CD8-positive, alpha-beta memory T cell (primary cell): ENCODE measurements at regions not wholly inside any gene's neighbourhood (a gene's known extent, or its start where the extent isn't known, plus 50 kb on each side); places are given as distances from the start of the nearest gene placed in this dataset.

Experiments
- CTCF ChIA-PET: fragments of 350-600 bp; sonication (Branson Sonifier 250); formaldehyde crosslinking; loops from one replicate; lab custom pipeline; 2021; ENCODE audit warnings: antibody characterized with exemption; lab: Charles Lee
- POLR2A ChIA-PET: fragments of 350-600 bp; sonication (Branson Sonifier 250); formaldehyde crosslinking; loops from one replicate; lab custom pipeline; 2021; ENCODE audit warnings: antibody characterized with exemption; lab: Charles Lee
- DNase-seq, 5 donors: peaks; one replicate each; pipeline versions ENCODE4 v3.0.0 to v3.0.0-alpha.2; 2020 to 2022; ENCODE audit warnings: mixed read lengths in 1 of 5
- H3K27ac ChIP-seq: one replicate; pipeline ENCODE4 v1.7.0; 2013; ENCODE audit warnings: low read depth, mild to moderate bottlenecking, low read length, moderate library complexity
- H3K27me3 ChIP-seq: 2 replicates; pipeline ENCODE4 v1.7.0; 2013; ENCODE audit warnings: low read length, mild to moderate bottlenecking; ENCODE audit not compliant: insufficient read depth, poor library complexity, severe bottlenecking
- H3K36me3 ChIP-seq: 2 replicates; pipeline ENCODE4 v1.7.0; 2013; ENCODE audit warnings: mild to moderate bottlenecking, low read length, moderate library complexity; ENCODE audit not compliant: insufficient read depth
- H3K4me1 ChIP-seq: 2 replicates; pipeline ENCODE4 v1.7.0; 2013; ENCODE audit warnings: mild to moderate bottlenecking, low read length, moderate library complexity; ENCODE audit not compliant: insufficient read depth
- H3K4me3 ChIP-seq: 2 replicates; pipeline ENCODE4 v1.7.0; 2013; ENCODE audit warnings: mild to moderate bottlenecking, low read length
- H3K9me3 ChIP-seq: 2 replicates; pipeline ENCODE4 v1.7.0; 2013; ENCODE audit warnings: mild to moderate bottlenecking, low read length
- H3K27ac Mint-ChIP-seq, 8 donors: one replicate each; pipeline ENCODE4 v1.8.0; 2020 to 2021; ENCODE audit warnings: mixed read lengths in 8 of 8, mild to moderate bottlenecking in 6 of 8, inconsistent platforms in 3 of 8, moderate library complexity in 3 of 8
- H3K27me3 Mint-ChIP-seq, 2 donors: one replicate each; pipeline ENCODE4 v1.8.0; 2020 to 2021; ENCODE audit warnings: mixed read lengths in 2 of 2, mild to moderate bottlenecking in 1 of 2, moderate library complexity in 1 of 2
- H3K36me3 Mint-ChIP-seq, 3 donors: one replicate each; pipeline ENCODE4 v1.8.0; 2020 to 2021; ENCODE audit warnings: mixed read lengths in 3 of 3, inconsistent platforms in 1 of 3, mild to moderate bottlenecking in 1 of 3
- H3K4me1 Mint-ChIP-seq, 3 donors: one replicate each; pipeline ENCODE4 v1.8.0; 2020 to 2021; ENCODE audit warnings: mixed read lengths in 3 of 3, inconsistent platforms in 1 of 3, mild to moderate bottlenecking in 1 of 3
- H3K4me3 Mint-ChIP-seq, 7 donors: one replicate each; pipeline ENCODE4 v1.8.0; 2020 to 2021; ENCODE audit warnings: mixed read lengths in 7 of 7, mild to moderate bottlenecking in 6 of 7, moderate library complexity in 4 of 7, inconsistent platforms in 2 of 7
- H3K9me3 Mint-ChIP-seq, 5 donors: one replicate each; pipeline ENCODE4 v1.8.0; 2020 to 2022; ENCODE audit warnings: mixed read lengths in 5 of 5, mild to moderate bottlenecking in 3 of 5, moderate library complexity in 2 of 5, inconsistent platforms in 1 of 5

- Histone ChIP-seq H3K27me3 (no peaks in the 10 kb centered on the region), H3K9me3 (no peaks in the 10 kb centered on the region), H3K4me3 (no peak overlapping the region), H3K27ac (no peak overlapping the region), H3K4me1 (no peaks in the 10 kb centered on the region), H3K36me3 (no peaks in the 10 kb centered on the region)
- Mint-ChIP-seq H3K4me1 (no peaks in the 10 kb centered on the region), H3K36me3 (no peaks in the 10 kb centered on the region), H3K27ac (no peak overlapping the region), H3K27me3 (peaks cover 3 to 4% of the 10 kb centered on the region in 2 donors), H3K4me3 (no peak overlapping the region), H3K9me3 (no peaks in the 10 kb centered on the region)
- no peak for DNase-seq
- ChIA-PET CTCF (interaction anchor here (3.1 kb wide), 1 partner anchor 14 kb away, joined by 11 read pairs; no protein-coding TSS in a partner anchor), POLR2A (no interaction called here)
These were observed 151.8 kb upstream of the STK17B start for GRCh38 chr2:196322973-196323810.

GRCh38 chr2:196324211-196324610 lies 152.8 kb upstream of the STK17B start:
- peaks cover 3 to 4% of the 10 kb centered on the region in 2 donors for H3K27me3 Mint-ChIP-seq
- H3K27ac Mint-ChIP-seq: no peak overlapping the region
- H3K9me3 Mint-ChIP-seq: no peaks in the 10 kb centered on the region
- H3K27ac ChIP-seq: no peak overlapping the region
- ChIA-PET CTCF (no interaction called here), POLR2A (no interaction called here)
- H3K9me3 ChIP-seq: no peaks in the 10 kb centered on the region
- H3K36me3 ChIP-seq: no peaks in the 10 kb centered on the region
- H3K4me3 ChIP-seq: no peak overlapping the region
- no peak for DNase-seq
- H3K27me3 ChIP-seq: no peaks in the 10 kb centered on the region
- no peaks in the 10 kb centered on the region for H3K4me1 ChIP-seq
- no peaks in the 10 kb centered on the region for H3K36me3 Mint-ChIP-seq
- H3K4me3 Mint-ChIP-seq: no peak overlapping the region
- no peaks in the 10 kb centered on the region for H3K4me1 Mint-ChIP-seq

GRCh38 chr2:196328088-196328680 lies 156.8 kb upstream of the STK17B start:
- no peaks in the 10 kb centered on the region for H3K27me3 ChIP-seq
- H3K36me3 ChIP-seq: no peaks in the 10 kb centered on the region
- Mint-ChIP-seq H3K9me3 (no peaks in the 10 kb centered on the region), H3K4me1 (no peaks in the 10 kb centered on the region), H3K4me3 (no peak overlapping the region), H3K27me3 (peaks cover 4 to 13% of the 10 kb centered on the region in 2 donors), H3K27ac (no peak overlapping the region), H3K36me3 (no peaks in the 10 kb centered on the region)
- POLR2A ChIA-PET: no interaction called here
- H3K27ac ChIP-seq: no peak overlapping the region
- no peaks in the 10 kb centered on the region for H3K9me3 ChIP-seq
- CTCF ChIA-PET: no interaction called here
- no peak for DNase-seq
- H3K4me1 ChIP-seq: no peaks in the 10 kb centered on the region
- no peak overlapping the region for H3K4me3 ChIP-seq

GRCh38 chr2:196329959-196330358 lies 158.6 kb upstream of the STK17B start:
- Histone ChIP-seq H3K27ac (no peak overlapping the region), H3K36me3 (no peaks in the 10 kb centered on the region), H3K27me3 (no peaks in the 10 kb centered on the region), H3K9me3 (no peaks in the 10 kb centered on the region), H3K4me3 (no peak overlapping the region), H3K4me1 (no peaks in the 10 kb centered on the region)
- Mint-ChIP-seq H3K4me3 (no peak overlapping the region), H3K27ac (no peak overlapping the region), H3K9me3 (no peaks in the 10 kb centered on the region), H3K4me1 (no peaks in the 10 kb centered on the region), H3K27me3 (peaks cover 2 to 9% of the 10 kb centered on the region in 2 donors), H3K36me3 (no peaks in the 10 kb centered on the region)
- DNase-seq: no peak
- CTCF ChIA-PET: no interaction called here
- POLR2A ChIA-PET: no interaction called here

GRCh38 chr2:196330645-196331044 lies 159.3 kb upstream of the STK17B start:
- Mint-ChIP-seq H3K36me3 (no peaks in the 10 kb centered on the region), H3K4me3 (no peak overlapping the region), H3K27ac (peak overlapping the region in 1 of 8 donors; percentile 32), H3K4me1 (no peaks in the 10 kb centered on the region), H3K27me3 (peaks cover 2 to 10% of the 10 kb centered on the region in 2 donors), H3K9me3 (no peaks in the 10 kb centered on the region)
- Histone ChIP-seq H3K9me3 (no peaks in the 10 kb centered on the region), H3K4me1 (no peaks in the 10 kb centered on the region), H3K36me3 (no peaks in the 10 kb centered on the region), H3K27me3 (no peaks in the 10 kb centered on the region), H3K4me3 (no peak overlapping the region), H3K27ac (no peak overlapping the region)
- no peak for DNase-seq
- POLR2A ChIA-PET: no interaction called here
- CTCF ChIA-PET: no interaction called here

GRCh38 chr2:196331143-196331542 lies 159.8 kb upstream of the STK17B start:
- H3K4me3 Mint-ChIP-seq: no peak overlapping the region
- no peaks in the 10 kb centered on the region for H3K36me3 Mint-ChIP-seq
- Histone ChIP-seq H3K4me1 (no peaks in the 10 kb centered on the region), H3K36me3 (no peaks in the 10 kb centered on the region), H3K4me3 (no peak overlapping the region), H3K27ac (no peak overlapping the region), H3K9me3 (no peaks in the 10 kb centered on the region), H3K27me3 (no peaks in the 10 kb centered on the region)
- DNase-seq: no peak
- H3K9me3 Mint-ChIP-seq: no peaks in the 10 kb centered on the region
- H3K27ac Mint-ChIP-seq: no peak overlapping the region
- POLR2A ChIA-PET: no interaction called here
- CTCF ChIA-PET: no interaction called here
- peaks cover 2 to 15% of the 10 kb centered on the region in 2 donors for H3K27me3 Mint-ChIP-seq
- H3K4me1 Mint-ChIP-seq: no peaks in the 10 kb centered on the region

- Histone ChIP-seq H3K27ac (no peak overlapping the region), H3K9me3 (no peaks in the 10 kb centered on the region), H3K36me3 (no peaks in the 10 kb centered on the region), H3K4me1 (no peaks in the 10 kb centered on the region), H3K27me3 (no peaks in the 10 kb centered on the region), H3K4me3 (no peak overlapping the region)
- Mint-ChIP-seq H3K27me3 (peaks cover 2 to 20% of the 10 kb centered on the region in 2 donors), H3K4me3 (no peak overlapping the region), H3K9me3 (no peaks in the 10 kb centered on the region), H3K4me1 (peaks cover 0 to 4% (median 0%) of the 10 kb centered on the region in 3 donors), H3K27ac (no peak overlapping the region), H3K36me3 (no peaks in the 10 kb centered on the region)
- no peak for DNase-seq
- ChIA-PET CTCF (interaction anchor here (0.8 kb wide), 1 partner anchor 254 kb away, joined by 3 read pairs; no protein-coding TSS in a partner anchor), POLR2A (no interaction called here)
These were observed 160.5 kb upstream of the STK17B start for GRCh38 chr2:196331851-196332250.

- no peak for DNase-seq
- H3K36me3 ChIP-seq: no peaks in the 10 kb centered on the region
- no peak overlapping the region for H3K27ac ChIP-seq
- Mint-ChIP-seq H3K4me3 (no peak overlapping the region), H3K36me3 (no peaks in the 10 kb centered on the region), H3K27ac (no peak overlapping the region), H3K4me1 (peaks cover 0 to 4% (median 0%) of the 10 kb centered on the region in 3 donors), H3K27me3 (peaks cover 2 to 20% of the 10 kb centered on the region in 2 donors), H3K9me3 (no peaks in the 10 kb centered on the region)
- POLR2A ChIA-PET: no interaction called here
- H3K9me3 ChIP-seq: no peaks in the 10 kb centered on the region
- no peaks in the 10 kb centered on the region for H3K27me3 ChIP-seq
- H3K4me1 ChIP-seq: no peaks in the 10 kb centered on the region
- no peak overlapping the region for H3K4me3 ChIP-seq
- CTCF ChIA-PET: interaction anchor here (1.7 kb wide), 1 partner anchor 265 kb away, joined by 5 read pairs; the partner anchor contains the start of gene DNAH7
These were observed 162.0 kb upstream of the STK17B start for GRCh38 chr2:196333397-196333796.
